NCI-H2081 treated with DMSO at 0.1 percent for 48 hours (cell line): ENCODE measurements at regions not wholly inside any gene's neighbourhood (a gene's known extent, or its start where the extent isn't known, plus 50 kb on each side); places are given as distances from the start of the nearest gene placed in this dataset.
"Not testable (repeated sequence)": the region's sequence is repeated elsewhere in the genome, so short reads cannot be mapped to it uniquely, and the experiment has no call there.

ENCODE experiments used
- DNase-seq: peaks from one replicate; lab custom pipeline; 2025; lab: John Stamatoyannopoulos, UW

DNA sequence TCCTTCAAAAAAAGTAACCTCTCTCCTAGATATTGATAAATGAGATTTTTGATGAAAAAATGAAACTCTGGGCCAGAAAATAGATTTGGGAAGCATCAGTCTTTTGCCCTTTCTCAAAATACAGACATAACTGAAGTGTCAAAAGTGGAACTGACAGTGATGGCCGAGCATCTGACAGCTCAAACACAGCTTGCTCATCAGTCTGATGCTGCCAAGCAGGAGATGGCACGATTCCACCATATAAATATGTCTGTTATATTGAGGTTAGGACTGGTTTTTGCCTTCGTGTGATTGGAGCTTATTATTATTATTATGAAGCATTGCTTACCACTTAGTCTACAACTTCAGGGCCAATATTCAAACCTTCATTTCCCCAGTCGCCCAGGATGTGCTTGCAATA, 152.6 kb upstream of the EPHA3 start:
- no peak for DNase-seq

DNA sequence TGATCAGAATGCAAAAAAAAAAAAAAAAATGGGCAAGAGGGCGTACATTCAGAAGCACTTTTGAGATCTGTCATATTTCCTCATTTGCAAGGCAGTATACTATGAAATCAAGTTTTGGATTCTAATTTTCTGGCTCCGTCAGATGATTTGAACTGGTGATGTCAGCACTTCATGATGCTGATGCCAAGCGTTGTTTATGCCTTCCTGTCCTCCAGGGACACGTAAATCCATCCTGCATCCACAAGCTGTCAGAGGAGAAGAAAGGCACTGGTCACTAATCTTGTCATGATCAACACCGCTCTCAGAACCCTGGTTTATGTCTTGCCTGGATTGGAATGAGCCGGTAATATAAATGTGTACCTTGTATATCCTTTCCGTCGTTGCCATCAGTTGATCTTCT, 152.1 kb upstream of the EPHA3 start:
- DNase-seq, result no peak

DNA sequence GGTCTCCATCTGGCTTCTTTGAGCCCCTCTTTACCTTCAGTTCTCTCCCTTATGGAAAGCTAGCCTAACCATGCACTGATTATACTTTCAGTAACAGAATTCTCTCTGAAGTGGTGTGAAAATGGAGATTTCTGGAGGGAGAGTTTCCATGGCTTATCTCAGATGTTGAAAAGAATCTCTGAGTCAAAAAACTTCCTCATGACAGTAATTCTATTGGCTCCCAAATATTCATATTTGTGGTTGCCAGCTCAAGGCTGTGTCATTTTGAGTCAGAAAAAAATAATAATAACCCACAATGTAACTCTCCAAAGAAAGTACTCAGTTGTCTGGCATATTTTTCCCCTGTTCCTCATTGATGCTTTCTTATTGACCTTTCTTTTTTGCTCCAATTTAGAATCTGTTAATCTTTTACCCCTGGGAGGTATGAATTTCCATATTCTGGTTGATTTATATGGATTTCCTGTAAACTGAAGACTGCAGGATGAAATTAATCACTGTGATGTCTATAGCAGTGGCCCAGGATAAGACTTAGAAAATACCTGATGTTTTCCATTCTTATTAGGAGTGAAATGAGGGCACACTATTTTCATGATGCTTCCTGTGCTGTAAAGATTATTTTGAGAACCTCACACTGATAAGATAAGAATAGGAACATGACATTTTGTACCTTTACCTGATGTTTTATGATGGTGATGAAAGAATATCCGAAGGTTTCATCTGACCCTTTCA, 149.5 kb upstream of the EPHA3 start:
- DNase-seq, result no peak

DNA sequence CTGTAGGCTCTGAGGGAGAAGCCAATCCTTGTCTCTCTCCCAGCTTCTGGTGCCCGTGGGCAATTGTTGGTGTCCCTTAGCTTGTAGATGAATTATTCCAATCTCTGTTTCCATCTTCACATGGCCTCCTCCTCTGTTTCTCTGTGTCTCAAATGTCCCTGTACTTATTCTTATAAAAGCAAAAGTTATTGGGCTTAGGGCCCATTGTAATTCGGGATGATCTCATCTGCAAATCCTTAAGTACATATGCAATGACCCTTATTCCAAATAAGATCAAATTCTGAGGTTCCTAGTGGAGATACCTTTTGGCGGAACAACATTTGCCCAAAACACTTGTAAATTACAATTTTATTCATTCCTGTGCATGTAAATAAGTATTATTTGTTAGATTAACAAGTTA, 147.4 kb upstream of the EPHA3 start:
- no peak for DNase-seq

DNA sequence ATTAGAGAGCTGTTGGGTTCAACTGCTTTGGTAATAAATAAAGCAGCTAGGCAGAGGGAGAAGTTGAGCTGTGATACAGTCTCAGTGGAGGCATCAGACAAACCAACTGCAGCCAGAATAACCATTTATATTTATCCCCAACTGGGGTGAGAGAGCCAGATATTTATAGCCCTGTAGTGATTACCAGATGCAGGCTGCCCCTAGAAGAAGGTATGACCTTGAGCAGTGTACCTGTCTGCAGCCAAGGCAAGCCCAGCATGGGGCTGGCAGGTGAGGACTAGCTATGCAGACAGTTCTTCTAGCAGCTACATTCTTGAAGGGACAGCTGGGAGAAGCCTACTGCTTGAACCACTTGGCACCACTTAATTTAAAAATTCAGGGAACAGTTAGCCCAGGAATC, 144.4 kb upstream of the EPHA3 start:
- DNase-seq, result no peak

DNA sequence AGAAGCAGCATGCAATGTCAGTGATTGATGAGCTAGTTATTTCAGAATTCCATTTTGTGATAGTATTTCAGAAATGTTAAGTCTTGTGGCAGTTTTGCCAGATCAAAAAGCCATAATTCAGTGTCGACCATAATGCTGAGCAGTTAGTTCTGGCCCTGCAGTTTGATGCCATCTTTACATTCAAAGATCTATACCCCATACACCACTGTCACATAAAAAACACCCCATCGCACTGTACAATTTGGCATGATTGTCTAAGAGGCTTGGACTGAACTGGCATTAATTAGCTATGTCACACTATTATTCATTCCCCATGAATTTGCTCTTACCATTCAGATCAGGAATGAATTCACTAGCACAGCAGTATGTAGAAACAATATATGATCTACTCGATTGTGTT, 127.7 kb upstream of the EPHA3 start:
- DNase-seq, result no peak

DNA sequence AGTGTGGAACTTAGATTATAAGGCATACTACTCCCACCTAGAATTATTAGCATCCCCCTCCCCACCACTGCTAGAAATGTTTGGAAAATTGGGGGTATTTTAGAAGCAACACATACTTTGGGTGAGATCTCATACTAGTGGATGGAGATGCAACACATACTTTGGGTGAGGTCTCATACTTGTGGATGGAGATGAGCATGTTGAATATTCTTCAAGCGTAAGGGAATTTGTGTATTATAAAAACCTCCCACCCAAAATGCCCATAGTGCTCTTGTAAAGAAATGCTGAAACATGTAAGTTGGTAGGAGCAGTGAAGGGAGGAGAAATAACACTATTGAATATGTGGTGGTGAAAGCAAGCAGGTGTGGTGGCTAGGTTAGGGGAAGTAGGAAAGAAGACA, 124.0 kb upstream of the EPHA3 start:
- DNase-seq, result no peak

DNA sequence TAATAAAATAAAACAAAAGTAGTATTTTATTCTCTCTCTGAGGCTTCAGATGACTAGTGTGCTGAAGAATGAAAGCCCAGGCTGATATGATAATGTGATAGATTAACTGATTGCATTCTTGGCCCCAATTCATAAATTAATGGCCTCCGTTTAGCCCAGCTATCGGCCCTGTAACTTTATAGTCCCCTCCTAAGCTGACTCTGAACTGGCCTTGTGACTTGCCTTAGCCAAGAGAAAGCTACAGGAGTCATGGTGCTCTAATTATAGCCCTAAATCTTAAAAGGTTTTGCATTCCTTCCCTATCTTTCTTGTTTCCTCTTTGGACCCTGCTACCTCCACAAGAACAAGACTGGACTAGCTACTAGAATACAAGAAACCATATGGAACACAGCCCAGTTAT, 123.2 kb upstream of the EPHA3 start:
- DNase-seq, result no peak

DNA sequence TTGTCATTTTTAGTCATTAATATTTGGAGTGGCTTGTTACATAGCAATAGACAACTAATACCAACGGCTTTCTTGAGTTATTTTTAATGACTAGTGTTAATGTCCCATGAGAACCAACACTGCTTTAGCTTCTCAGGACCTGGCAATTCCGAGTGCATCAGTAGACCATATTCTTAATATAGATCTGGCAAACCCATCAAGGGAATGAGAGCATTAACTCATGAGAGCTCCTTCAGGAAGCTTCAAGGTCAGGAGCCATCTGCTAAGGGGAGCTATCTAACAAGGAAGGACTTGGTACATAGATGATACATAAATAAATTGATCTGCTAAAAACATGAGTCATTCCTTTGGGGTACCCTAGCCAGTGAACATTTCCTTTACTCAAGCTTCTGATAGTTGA, 122.6 kb upstream of the EPHA3 start:
- DNase-seq, result no peak

DNA sequence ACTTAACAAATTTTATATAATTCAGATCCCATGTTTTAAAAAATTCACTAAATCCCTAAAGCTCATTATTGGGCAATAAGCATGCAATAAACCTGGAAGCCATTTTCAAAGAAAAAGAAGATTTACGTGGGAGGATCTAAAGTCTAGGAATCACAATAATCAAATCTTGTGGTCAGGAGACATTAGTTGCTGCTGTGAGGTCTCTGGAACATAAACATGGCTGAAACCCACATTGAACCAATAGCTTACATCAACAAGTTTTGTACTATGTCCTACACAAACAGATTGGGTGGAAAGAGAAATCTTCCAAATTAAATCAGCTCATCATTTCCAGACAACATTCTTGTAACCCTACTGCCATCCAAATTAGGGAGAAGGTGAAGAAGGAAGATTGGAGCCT, 121.9 kb upstream of the EPHA3 start:
- DNase-seq, result no peak

DNA sequence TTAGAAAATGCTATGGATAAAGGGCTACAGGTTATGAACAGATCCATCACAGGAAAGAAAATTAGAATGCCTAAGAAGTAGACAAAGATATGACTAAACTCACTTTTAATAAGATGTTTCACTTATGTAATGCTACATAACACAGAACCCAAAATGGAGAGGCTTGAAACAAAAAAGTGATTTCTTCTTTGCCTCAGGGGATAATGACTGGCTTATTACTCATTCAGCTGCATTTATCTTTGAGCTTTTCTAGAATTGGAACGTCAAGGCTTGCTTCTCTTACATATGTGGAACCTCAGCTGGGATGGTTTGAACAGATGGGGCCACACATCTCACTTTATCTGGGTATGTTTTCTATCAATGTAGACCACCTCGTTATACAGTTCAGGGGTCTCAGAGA, 120.6 kb upstream of the EPHA3 start:
- DNase-seq, result no peak

DNA sequence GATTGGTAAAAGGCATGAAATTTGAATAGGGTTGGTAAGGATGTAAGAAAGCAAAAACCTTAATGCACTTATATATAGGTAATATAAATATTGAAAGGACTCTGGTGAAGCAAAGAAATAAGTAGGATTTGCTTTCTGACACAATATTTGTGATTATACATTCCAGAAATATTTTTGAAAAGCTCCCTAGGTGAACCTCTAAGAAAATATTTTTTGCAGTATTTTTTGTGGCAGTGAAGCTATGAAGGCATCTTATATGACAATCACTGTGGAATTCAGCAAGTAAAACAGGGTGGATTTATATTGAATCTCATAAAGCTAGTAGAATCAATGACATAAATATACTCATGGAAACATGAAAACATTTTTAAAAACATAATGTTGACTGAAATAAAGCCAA, 119.6 kb upstream of the EPHA3 start:
- no peak for DNase-seq

DNA sequence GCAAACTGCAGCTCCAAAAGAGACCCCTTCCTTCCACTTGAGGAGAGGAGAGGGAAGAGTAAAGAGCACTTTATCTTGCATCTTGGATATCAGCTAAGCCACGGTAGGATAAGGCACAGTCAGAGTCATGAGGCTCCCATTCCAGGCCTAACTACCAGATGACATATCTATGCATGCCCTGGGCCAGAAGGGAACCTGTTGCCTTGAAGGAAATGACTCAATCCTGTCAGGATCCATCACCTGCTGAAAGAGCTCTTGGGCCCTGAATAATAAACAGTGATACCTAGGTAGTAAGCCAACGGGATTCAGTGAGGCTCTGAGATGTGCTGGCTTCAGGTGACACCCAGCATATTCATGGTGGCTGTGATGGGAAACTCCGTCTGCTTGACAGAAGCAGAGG, 118.5 kb upstream of the EPHA3 start:
- no peak for DNase-seq

DNA sequence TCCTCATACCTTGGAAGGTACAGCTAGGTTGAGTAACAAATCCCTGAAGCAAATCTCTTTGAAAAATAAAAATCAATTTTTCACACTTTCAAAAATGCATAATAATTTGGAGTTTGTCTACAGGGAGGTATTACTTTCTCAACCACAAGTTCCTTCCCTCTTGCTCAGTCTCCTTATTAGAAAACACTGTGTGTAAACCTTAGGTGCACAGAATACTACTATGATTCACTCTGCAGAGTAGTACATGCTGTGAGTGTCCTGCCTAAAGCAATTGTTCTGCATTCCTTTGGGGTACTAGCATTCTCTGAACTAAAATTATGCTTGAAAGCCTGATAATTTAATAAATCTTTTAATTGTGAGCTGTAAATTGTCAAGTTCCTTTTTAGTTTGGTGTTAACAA, 115.9 kb upstream of the EPHA3 start:
- no peak for DNase-seq

DNA sequence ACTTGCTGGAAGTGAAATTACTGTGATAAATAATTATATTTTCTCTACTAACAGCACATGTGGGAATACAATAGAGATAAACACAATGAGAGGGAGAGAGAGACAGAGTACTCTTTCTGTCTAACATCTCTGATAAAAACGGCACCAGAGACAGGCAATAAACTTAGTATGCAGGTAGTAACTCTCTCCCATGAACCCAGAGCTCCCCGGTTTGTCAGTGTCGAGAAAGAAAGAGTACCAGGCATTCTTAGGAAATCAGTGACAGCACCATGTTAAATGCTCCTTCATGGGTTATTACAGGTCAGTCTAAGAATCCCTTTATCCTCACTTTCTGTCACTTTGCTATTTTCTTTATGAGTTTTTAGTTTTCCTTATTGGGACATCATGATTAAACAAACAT, 110.7 kb upstream of the EPHA3 start:
- no peak for DNase-seq

DNA sequence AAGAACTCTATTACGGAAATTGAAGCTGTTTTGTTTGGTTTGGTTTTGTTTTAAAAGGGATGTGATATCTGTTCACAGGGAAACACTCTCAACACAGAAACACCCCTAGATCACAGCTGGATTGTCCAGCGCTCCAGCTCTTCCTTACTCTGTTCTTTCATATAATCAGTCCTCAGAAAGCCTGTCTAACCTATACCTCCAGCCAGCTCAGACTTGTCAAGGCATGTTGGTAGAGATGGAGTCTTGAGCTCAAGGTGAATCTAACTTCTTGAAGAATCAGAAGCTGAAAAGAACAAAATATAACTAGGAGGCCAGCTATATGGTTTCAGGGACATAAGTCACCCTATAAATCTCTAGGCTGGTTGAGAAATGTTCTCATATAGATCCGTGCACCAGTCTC, 110.2 kb upstream of the EPHA3 start:
- DNase-seq, result no peak

DNA sequence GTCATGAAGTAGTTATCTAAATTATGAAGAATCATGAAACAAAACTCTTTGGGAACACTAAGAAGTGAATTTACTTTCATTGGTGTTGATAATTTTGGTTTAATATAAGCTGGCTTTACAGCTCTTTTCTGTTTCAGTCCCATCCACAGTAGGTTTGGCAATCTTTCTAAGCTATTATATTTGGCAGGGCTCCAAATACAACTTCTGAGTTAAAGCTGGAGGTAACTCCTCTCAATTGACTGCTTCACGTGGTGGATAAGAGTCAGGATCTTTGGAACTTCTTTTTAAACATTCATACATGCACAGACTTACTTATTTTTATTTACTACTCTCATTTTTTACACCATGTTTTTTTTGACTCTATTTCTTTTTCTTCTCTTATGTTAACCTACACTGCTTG, 106.5 kb upstream of the EPHA3 start:
- DNase-seq, result no peak

DNA sequence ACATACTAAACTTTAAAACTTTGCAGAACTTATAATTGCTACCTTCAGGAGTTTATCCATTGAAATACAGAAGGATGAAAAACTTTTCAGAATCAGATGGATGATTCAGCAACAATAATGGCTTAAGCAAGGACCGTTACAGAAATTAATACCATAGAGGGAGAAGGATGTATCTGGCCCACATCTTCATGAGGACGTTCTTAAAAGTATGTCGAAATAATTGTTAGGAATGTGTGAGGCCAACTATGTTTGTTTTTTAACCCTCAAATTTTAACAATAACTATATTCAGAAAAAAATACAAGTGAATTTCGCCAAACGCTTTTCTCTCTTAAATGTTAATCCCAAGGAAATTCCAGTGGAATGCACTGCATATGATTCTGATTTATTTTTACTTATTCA, 105.2 kb upstream of the EPHA3 start:
- no peak for DNase-seq

DNA sequence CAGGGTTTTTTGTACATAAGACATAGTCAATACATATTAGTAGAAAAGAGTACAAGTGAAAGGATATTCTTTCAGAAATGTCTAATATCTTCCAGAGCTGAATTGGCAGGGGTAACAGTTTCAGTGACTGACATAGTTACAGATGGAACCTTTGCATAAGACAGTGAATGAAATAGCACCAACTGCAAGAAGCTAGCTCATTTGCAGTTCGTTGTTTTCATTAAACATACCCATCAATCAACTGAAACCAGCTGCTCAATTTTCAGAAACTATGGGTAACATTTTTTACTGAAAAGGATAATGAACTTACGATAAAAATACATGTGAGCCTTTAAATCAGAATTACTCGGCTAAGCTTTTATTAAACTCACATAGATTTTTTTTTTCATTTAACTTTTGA, 93.9 kb upstream of the EPHA3 start:
- DNase-seq, result no peak

DNA sequence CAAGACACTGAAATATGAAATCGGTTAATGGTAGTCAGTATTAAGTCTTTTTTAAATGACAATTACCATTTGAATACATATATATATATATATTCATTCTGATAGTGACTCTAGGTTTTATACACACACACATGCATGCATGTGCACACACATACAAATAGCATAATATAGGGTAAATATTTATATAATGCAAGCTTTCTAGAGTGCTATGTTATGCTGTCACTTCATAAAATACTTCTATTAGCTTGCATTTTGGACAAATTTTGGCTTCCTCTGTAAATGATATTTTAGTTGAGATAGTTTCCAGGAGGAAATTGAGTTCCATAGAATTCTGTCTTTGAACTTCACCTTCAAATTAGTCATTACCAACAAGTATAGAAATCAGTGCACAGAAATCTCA, 89.9 kb upstream of the EPHA3 start:
- DNase-seq, result no peak

DNA sequence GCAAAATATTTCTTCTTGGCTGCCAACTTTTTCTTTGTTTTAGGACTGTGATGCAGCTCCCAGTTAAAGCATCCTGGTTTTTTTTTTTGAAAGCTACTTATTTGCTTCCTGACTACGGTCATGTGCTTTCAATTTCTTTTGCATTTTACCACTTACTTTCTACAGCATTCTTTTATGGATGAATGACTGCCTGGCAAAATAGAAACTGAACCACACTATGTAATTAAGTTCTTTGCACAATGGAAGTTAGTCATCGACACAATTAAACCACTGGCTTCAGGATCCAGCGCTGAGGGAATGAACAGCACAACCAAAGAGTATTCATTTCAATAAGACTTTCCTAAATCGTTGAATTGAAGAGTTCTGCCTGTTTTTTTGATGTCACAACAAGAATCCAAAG, 82.2 kb upstream of the EPHA3 start:
- no peak for DNase-seq

DNA sequence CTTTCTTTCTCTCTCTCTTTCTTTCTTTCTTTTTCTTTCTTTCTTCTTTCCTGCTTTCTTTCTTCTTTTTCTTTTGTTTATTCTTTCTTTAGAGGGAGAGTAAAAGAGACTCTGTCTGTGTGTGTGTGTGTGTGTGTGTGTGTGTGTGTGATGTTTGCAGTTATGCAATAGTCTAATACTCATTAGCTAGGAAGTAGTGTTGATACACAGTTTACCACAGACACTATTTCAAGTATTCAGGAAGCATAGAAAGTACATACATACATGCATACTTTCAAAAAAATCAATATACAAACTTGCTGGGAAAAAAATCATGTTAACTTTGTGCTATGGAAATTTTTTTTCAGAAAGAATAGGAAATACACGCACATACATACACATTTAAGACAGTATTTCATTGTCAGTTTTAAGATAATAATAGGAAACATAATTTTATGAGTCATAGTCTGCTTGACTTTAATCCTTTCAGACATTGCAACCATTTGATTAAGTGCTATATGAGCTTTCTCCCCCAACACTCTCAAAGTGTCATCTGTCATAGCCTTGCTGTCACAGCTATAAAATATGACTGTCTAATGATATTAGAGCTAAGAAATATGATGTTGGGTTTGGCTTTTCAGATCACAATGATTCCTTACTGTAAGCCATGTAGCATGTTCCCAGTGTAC, 74.9 kb upstream of the EPHA3 start:
- no peak for DNase-seq

DNA sequence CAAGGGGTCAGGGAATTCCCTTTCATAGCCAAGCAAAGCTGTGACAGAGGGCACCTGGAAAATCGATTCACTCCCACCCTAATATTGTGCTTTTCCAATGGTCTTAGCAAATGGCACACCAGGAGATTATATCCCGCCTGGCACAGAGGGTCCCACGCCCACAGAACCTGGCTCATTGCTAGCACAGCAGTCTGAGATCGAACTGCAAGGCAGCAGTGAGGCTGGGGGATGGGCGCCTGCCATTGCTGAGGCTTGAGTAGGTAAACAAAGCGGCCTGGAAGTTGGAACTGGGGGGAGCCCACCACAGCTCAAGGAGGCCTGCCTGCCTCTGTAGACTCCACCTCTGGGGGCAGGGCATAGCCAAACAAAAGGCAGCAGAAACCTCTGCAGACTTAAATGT, 72.7 kb upstream of the EPHA3 start:
- not testable (repeated sequence) for DNase-seq

DNA sequence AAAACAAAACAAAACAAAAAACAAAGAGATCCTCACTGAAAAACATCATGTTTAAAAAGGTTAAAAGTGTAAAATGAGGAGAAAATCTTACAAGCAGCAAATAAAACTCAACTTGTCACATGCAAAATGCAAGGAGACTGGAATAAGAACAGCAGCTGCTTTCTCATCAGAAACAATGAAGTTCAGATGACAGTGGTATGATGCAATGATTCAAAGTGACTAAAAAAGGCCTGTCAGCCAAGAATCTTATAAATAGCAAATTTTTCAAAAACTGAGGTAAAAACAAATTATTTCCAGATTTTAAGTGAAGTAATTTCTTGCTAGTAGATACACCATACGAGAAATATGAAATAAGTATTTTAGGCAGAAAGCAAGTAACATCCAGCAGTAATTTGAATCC, 68.6 kb upstream of the EPHA3 start:
- DNase-seq, result no peak
